AG04450 (cell line): ENCODE measurements at regions not wholly inside any gene's neighbourhood (a gene's known extent, or its start where the extent isn't known, plus 50 kb on each side); places are given as distances from the start of the nearest gene placed in this dataset.

Source experiments
- CTCF ChIA-PET: fragments of 300-600, 350-600 bp; formaldehyde crosslinking; extraction: SDS; loops from one replicate; lab custom pipeline; 2022; ENCODE audit warnings: antibody characterized with exemption, inconsistent platforms; lab: Charles Lee
- POLR2A ChIA-PET: fragments of 350-600 bp; formaldehyde crosslinking; extraction: SDS; loops from one replicate; lab custom pipeline; 2021; ENCODE audit warnings: antibody characterized with exemption, inconsistent platforms; lab: Yijun Ruan, JAX
- DNase-seq: peaks from one replicate; pipeline ENCODE4 v3.0.0-alpha.2; 2011; ENCODE audit warnings: low read depth, low spot score
- H3K27ac ChIP-seq: one replicate; pipeline ENCODE4 v1.5.1; 2012; ENCODE audit warnings: low read depth, low read length, control low read depth
- H3K27me3 ChIP-seq: one replicate; pipeline ENCODE4 v1.6.0; 2012; ENCODE audit warnings: low read length; ENCODE audit not compliant: control insufficient read depth, insufficient read depth
- H3K4me3 ChIP-seq: 2 replicates; pipeline ENCODE4 v1.5.1; 2011; ENCODE audit warnings: mild to moderate bottlenecking, low read depth, low read length, control low read depth
- H3K9me3 ChIP-seq: 2 replicates; pipeline ENCODE4 v1.5.1; 2012; ENCODE audit warnings: low read length; ENCODE audit not compliant: control insufficient read depth, insufficient read depth
- CTCF ChIP-seq: IDR thresholded peaks from 2 replicates; pipeline ENCODE4 v1.5.1; 2011; ENCODE audit warnings: low read depth, low read length, control low read depth, inconsistent platforms

GRCh38 chr11:95584180-95584579, 205.4 kb downstream of the FAM76B start:
- TF ChIP-seq CTCF, result no peak
- Histone ChIP-seq H3K4me3 (no peak overlapping the region), H3K9me3 (no peaks in the 10 kb centered on the region), H3K27ac (no peak overlapping the region), H3K27me3 (no peaks in the 10 kb centered on the region)
- no peak for DNase-seq
- POLR2A ChIA-PET, result no interaction called here
- CTCF ChIA-PET, result no interaction called here

GRCh38 chr11:95577716-95578460, 211.7 kb downstream of the FAM76B start:
- Histone ChIP-seq H3K9me3 (no peaks in the 10 kb centered on the region), H3K27ac (no peak overlapping the region), H3K4me3 (no peak overlapping the region), H3K27me3 (no peaks in the 10 kb centered on the region)
- DNase-seq, result no peak
- POLR2A ChIA-PET, result no interaction called here
- no peak for TF ChIP-seq CTCF
- CTCF ChIA-PET, result interaction anchor here (1.6 to 2.6 kb wide), 2 partner anchors 10 to 128 kb away, joined by 5 to 8 read pairs; no protein-coding TSS in a partner anchor

GRCh38 chr11:95576146-95576845, 213.3 kb downstream of the FAM76B start:
- ChIA-PET POLR2A (no interaction called here), CTCF (interaction anchor here (1.6 to 2.6 kb wide), 2 partner anchors 8 to 129 kb away, joined by 5 to 8 read pairs; no protein-coding TSS in a partner anchor)
- no peak for TF ChIP-seq CTCF
- Histone ChIP-seq H3K4me3 (no peak overlapping the region), H3K9me3 (no peaks in the 10 kb centered on the region), H3K27me3 (no peaks in the 10 kb centered on the region), H3K27ac (no peak overlapping the region)
- DNase-seq, result no peak

GRCh38 chr11:95575517-95575916, 214.1 kb downstream of the FAM76B start:
- H3K27me3 ChIP-seq, result no peaks in the 10 kb centered on the region
- no peaks in the 10 kb centered on the region for H3K9me3 ChIP-seq
- ChIA-PET POLR2A (no interaction called here), CTCF (no interaction called here)
- no peak for TF ChIP-seq CTCF
- H3K4me3 ChIP-seq, result no peak overlapping the region
- no peak overlapping the region for H3K27ac ChIP-seq
- no peak for DNase-seq

GRCh38 chr11:95571718-95572260, 217.8 kb downstream of the FAM76B start:
- H3K27me3 ChIP-seq, result no peaks in the 10 kb centered on the region
- peaks cover 4% of the 10 kb centered on the region; the same call in 1 of the 2 replicates for H3K9me3 ChIP-seq
- H3K4me3 ChIP-seq, result no peak overlapping the region
- no peak for DNase-seq
- no peak for TF ChIP-seq CTCF
- ChIA-PET CTCF (no interaction called here), POLR2A (no interaction called here)
- H3K27ac ChIP-seq, result no peak overlapping the region
